SU-DHL-6 (cell line): ENCODE measurements at regions not wholly inside any gene's neighbourhood (a gene's known extent, or its start where the extent isn't known, plus 50 kb on each side); places are given as distances from the start of the nearest gene placed in this dataset.

Experiments used
- H2AFZ ChIP-seq: fragments of 200-600 bp; sonication (generic); 2 replicates; pipeline ENCODE4 v1.6.1; 2014; ENCODE audit warnings: low read depth, mild to moderate bottlenecking, moderate library complexity, mixed read lengths, antibody characterized with exemption, low read length; ENCODE audit not compliant: severe bottlenecking
- H3F3A ChIP-seq: fragments of 200-600 bp; shearing (Covaris generic); 2 replicates; pipeline ENCODE4 v1.6.0; 2016; ENCODE audit warnings: antibody characterized with exemption, mild to moderate bottlenecking; ENCODE audit not compliant: insufficient read depth
- H3K27ac ChIP-seq: fragments of 200-600 bp; sonication (generic); 2 replicates; pipeline ENCODE4 v1.5.1; 2016; ENCODE audit warnings: low read depth, mild to moderate bottlenecking, low read length, moderate library complexity, mixed read lengths
- H3K27me3 ChIP-seq: fragments of 200-600 bp; sonication (generic), shearing (Covaris generic); 2 replicates; pipeline ENCODE4 v1.6.0; 2014; ENCODE audit warnings: mild to moderate bottlenecking, low read length
- H3K36me3 ChIP-seq: fragments of 200-600 bp; sonication (generic); 2 replicates; pipeline ENCODE4 v1.6.1; 2014; ENCODE audit warnings: mild to moderate bottlenecking, low read length, mixed read lengths
- H3K4me2 ChIP-seq: fragments of 300-600, 200-600 bp; shearing (Covaris generic), sonication (generic); 2 replicates; pipeline ENCODE4 v1.6.0; 2014; ENCODE audit warnings: low read length, low read depth, mild to moderate bottlenecking; ENCODE audit not compliant: poor library complexity, severe bottlenecking
- H3K4me3 ChIP-seq: fragments of 200-600 bp; sonication (generic); 2 replicates; pipeline ENCODE4 v1.5.1; 2014; ENCODE audit warnings: antibody characterized with exemption, low read length, mild to moderate bottlenecking, mixed read lengths; ENCODE audit not compliant: insufficient read depth, poor library complexity, severe bottlenecking
- H3K79me2 ChIP-seq: fragments of 200-600 bp; sonication (generic); 2 replicates; pipeline ENCODE4 v1.6.1; 2014; ENCODE audit warnings: mild to moderate bottlenecking, low read length, moderate library complexity; ENCODE audit not compliant: insufficient read depth
- H3K9ac ChIP-seq: fragments of 200-600 bp; sonication (generic); 2 replicates; pipeline ENCODE4 v1.7.0; 2014; ENCODE audit warnings: mild to moderate bottlenecking, low read length
- H3K9me2 ChIP-seq: fragments of 200-600 bp; sonication (generic); replicated peaks from 2 replicates; pipeline ENCODE4 v1.6.1; 2014; ENCODE audit warnings: low read length; ENCODE audit not compliant: insufficient read depth
- H3K9me3 ChIP-seq: fragments of 200-600 bp; sonication (generic); 2 replicates; pipeline ENCODE4 v1.6.1; 2014; ENCODE audit warnings: low read length, mixed read lengths; ENCODE audit not compliant: insufficient read depth
- H4K20me1 ChIP-seq: fragments of 200-600 bp; sonication (generic); 2 replicates; pipeline ENCODE4 v1.6.1; 2014; ENCODE audit warnings: low read depth, mild to moderate bottlenecking, antibody characterized with exemption, low read length, moderate library complexity, mixed read lengths
- CTCF ChIP-seq: fragments of 200-600 bp; sonication (generic); IDR thresholded peaks from one replicate; pipeline ENCODE4 v1.5.1; 2017; ENCODE audit warnings: antibody characterized with exemption, mild to moderate bottlenecking, low read length, moderate library complexity; ENCODE audit not compliant: insufficient read depth, poor library complexity, severe bottlenecking
- EZH2phosphoT487 ChIP-seq: fragments of 200-600 bp; sonication (generic), shearing (Covaris generic); conservative IDR thresholded peaks from 2 replicates; pipeline ENCODE4 v1.6.1; 2018; ENCODE audit warnings: mild to moderate bottlenecking, antibody characterized with exemption, low read length, moderate library complexity, mixed read lengths

- Histone ChIP-seq H3K9ac (no peak overlapping the region), H3K9me3 (no peaks in the 10 kb centered on the region), H3K9me2 (no peaks in the 10 kb centered on the region), H4K20me1 (no peaks in the 10 kb centered on the region), H3K79me2 (no peaks in the 10 kb centered on the region), H3K27ac (no peak overlapping the region), H3K4me3 (no peak overlapping the region), H3K4me2 (no peak overlapping the region), H3K27me3 (no peaks in the 10 kb centered on the region), H2AFZ (no peak overlapping the region), H3F3A (no peaks in the 10 kb centered on the region), H3K36me3 (no peaks in the 10 kb centered on the region)
- TF ChIP-seq CTCF (no peak), EZH2phosphoT487 (no peak)
Observed at GRCh38 chr6:121961619-121962125, 437.8 kb upstream of the HSF2 start.

GRCh38 chr6:121963826-121964225, 435.6 kb upstream of the HSF2 start:
- H3K36me3 ChIP-seq, result no peaks in the 10 kb centered on the region
- H3K9ac ChIP-seq, result no peak overlapping the region
- H3K27me3 ChIP-seq, result no peaks in the 10 kb centered on the region
- H3K9me2 ChIP-seq, result no peaks in the 10 kb centered on the region
- TF ChIP-seq EZH2phosphoT487 (no peak), CTCF (no peak)
- no peak overlapping the region for H3K4me3 ChIP-seq
- no peak overlapping the region for H3K27ac ChIP-seq
- H2AFZ ChIP-seq, result no peak overlapping the region
- H3K9me3 ChIP-seq, result no peaks in the 10 kb centered on the region
- H3F3A ChIP-seq, result no peaks in the 10 kb centered on the region
- no peaks in the 10 kb centered on the region for H3K79me2 ChIP-seq
- H4K20me1 ChIP-seq, result no peaks in the 10 kb centered on the region
- no peak overlapping the region for H3K4me2 ChIP-seq

GRCh38 chr6:121965739-121966138, 433.7 kb upstream of the HSF2 start:
- Histone ChIP-seq H3K27me3 (no peaks in the 10 kb centered on the region), H2AFZ (no peak overlapping the region), H4K20me1 (no peaks in the 10 kb centered on the region), H3K9ac (no peak overlapping the region), H3K79me2 (no peaks in the 10 kb centered on the region), H3K4me2 (no peak overlapping the region), H3K27ac (no peak overlapping the region), H3K9me2 (no peaks in the 10 kb centered on the region), H3K9me3 (no peaks in the 10 kb centered on the region), H3K36me3 (no peaks in the 10 kb centered on the region), H3K4me3 (no peak overlapping the region), H3F3A (no peaks in the 10 kb centered on the region)
- no peak for TF ChIP-seq CTCF
- no peak for TF ChIP-seq EZH2phosphoT487

- H2AFZ ChIP-seq, result no peak overlapping the region
- no peak overlapping the region for H3K9ac ChIP-seq
- no peak overlapping the region for H3K27ac ChIP-seq
- H3K79me2 ChIP-seq, result no peaks in the 10 kb centered on the region
- H3K4me2 ChIP-seq, result no peak overlapping the region
- H3K9me3 ChIP-seq, result no peaks in the 10 kb centered on the region
- H3K4me3 ChIP-seq, result no peak overlapping the region
- no peaks in the 10 kb centered on the region for H4K20me1 ChIP-seq
- no peaks in the 10 kb centered on the region for H3F3A ChIP-seq
- no peaks in the 10 kb centered on the region for H3K36me3 ChIP-seq
- TF ChIP-seq EZH2phosphoT487, result no peak
- H3K9me2 ChIP-seq, result no peaks in the 10 kb centered on the region
- no peaks in the 10 kb centered on the region for H3K27me3 ChIP-seq
Observed at GRCh38 chr6:121967631-121968030, 431.8 kb upstream of the HSF2 start.
